OCI-LY7 (cell line): ENCODE measurements at regions not wholly inside any gene's neighbourhood (a gene's known extent, or its start where the extent isn't known, plus 50 kb on each side); places are given as distances from the start of the nearest gene placed in this dataset.

ENCODE experiments used
- CTCF ChIP-seq: fragments of 200-600 bp; sonication (generic); conservative IDR thresholded peaks from 2 replicates; pipeline ENCODE4 v1.5.1; 2014; ENCODE audit warnings: mild to moderate bottlenecking, antibody characterized with exemption, low read length, moderate library complexity, mixed read lengths
- EZH2phosphoT487 ChIP-seq: fragments of 200-600 bp; sonication (generic); IDR thresholded peaks from 2 replicates; pipeline ENCODE4 v1.6.1; 2018; ENCODE audit warnings: low read depth, borderline replicate concordance, mild to moderate bottlenecking, mixed run types, antibody characterized with exemption, low read length, moderate library complexity, mixed read lengths

- TF ChIP-seq CTCF (no peak), EZH2phosphoT487 (no peak)
Measured at GRCh38 chr6:78117966-78118365, 465.1 kb downstream of the MEI4 start.
